Lung (tissue), 11 donors: ENCODE measurements at regions not wholly inside any gene's neighbourhood (a gene's known extent, or its start where the extent isn't known, plus 50 kb on each side); places are given as distances from the start of the nearest gene placed in this dataset.
A peak's percentile ranks its signal among the peaks of the same experiment; 100 is the strongest.

Experiments
- ATAC-seq: fragments of 200-7000 bp; cut with Tn5 transposase; one replicate; pipeline ENCODE4 v1.9.1; 2020; ENCODE audit warnings: moderate number of reproducible peaks; ENCODE audit not compliant: insufficient read depth, low FRiP score
- DNase-seq, 3 donors: peaks; one replicate each; pipeline ENCODE4 v3.0.0-alpha.2; 2013 to 2017
- H3K27ac ChIP-seq, 2 donors: one replicate each; pipeline ENCODE4 v1.5.1; 2013; ENCODE audit warnings: mild to moderate bottlenecking in 2 of 2, moderate library complexity in 2 of 2, control low read depth in 1 of 2, inconsistent platforms in 1 of 2, low read depth in 1 of 2, low read length in 1 of 2
- H3K27me3 ChIP-seq, 3 donors: one replicate each; pipeline ENCODE4 v1.5.1; 2013; ENCODE audit warnings: low read length in 2 of 3; ENCODE audit not compliant: control insufficient read depth in 3 of 3, insufficient read depth in 3 of 3
- H3K36me3 ChIP-seq, 4 donors: one replicate each; pipeline ENCODE4 v1.5.1; 2013; ENCODE audit warnings: low read length in 4 of 4, mild to moderate bottlenecking in 1 of 4, moderate library complexity in 1 of 4; ENCODE audit not compliant: control insufficient read depth in 4 of 4, insufficient read depth in 4 of 4
- H3K4me1 ChIP-seq, 5 donors: one replicate each; pipeline ENCODE4 v1.5.1; 2013; ENCODE audit warnings: low read length in 5 of 5, mild to moderate bottlenecking in 2 of 5, moderate library complexity in 1 of 5; ENCODE audit not compliant: control insufficient read depth in 5 of 5, insufficient read depth in 5 of 5
- H3K4me3 ChIP-seq: one replicate; pipeline ENCODE4 v1.5.1; 2013; ENCODE audit warnings: mild to moderate bottlenecking, control low read depth, moderate library complexity
- H3K9ac ChIP-seq, 2 donors: one replicate each; pipeline ENCODE4 v1.5.1; 2013; ENCODE audit warnings: low read length in 2 of 2, control low read depth in 1 of 2; ENCODE audit not compliant: insufficient read depth in 1 of 2
- H3K9me3 ChIP-seq, 4 donors: one replicate each; pipeline ENCODE4 v1.5.1; 2013; ENCODE audit warnings: low read length in 3 of 4, mild to moderate bottlenecking in 1 of 4, moderate library complexity in 1 of 4; ENCODE audit not compliant: control insufficient read depth in 4 of 4, insufficient read depth in 3 of 4
- CTCF ChIP-seq: IDR thresholded peaks from 2 replicates; pipeline ENCODE4 v1.5.1; 2012; ENCODE audit warnings: mild to moderate bottlenecking; ENCODE audit errors: control extremely low read depth, extremely low read depth
- whole genome bisulfite sequencing, 2 donors: extraction: QIAGEN DNeasy Blood & Tissue Kit; methylation state at CpG; one replicate each; pipeline ENCODE4 v1.1.7; 2013; 5-methylcytosine and 5-hydroxymethylcytosine counted together
- donor health status: control.
- donor health status: control.
- donor health status: Bipolar disorder and iron deficiency.
- donor health status: healthy.
- donor health status: DM: yes; HTN: yes; CAD: no.

- H3K27me3 ChIP-seq: no peaks in the 10 kb centered on the region
- H3K4me1 ChIP-seq: peaks cover 0 to 4% (median 0%) of the 10 kb centered on the region in 5 donors
- H3K27ac ChIP-seq: no peak overlapping the region
- H3K36me3 ChIP-seq: no peaks in the 10 kb centered on the region
- TF ChIP-seq CTCF: no peak
- ATAC-seq (no peak), DNase-seq (no peak)
- no peak overlapping the region for H3K9ac ChIP-seq
- H3K4me3 ChIP-seq: no peak overlapping the region
- H3K9me3 ChIP-seq: peaks cover 0 to 1% (median 0%) of the 10 kb centered on the region in 4 donors
- 75 to 82% methylated on average over 3 of the region's 3 CpGs for WGBS, 2 donors
These were observed 104.8 kb upstream of the NUDT7 start for GRCh38 chr16:77617553-77617952.

DNA sequence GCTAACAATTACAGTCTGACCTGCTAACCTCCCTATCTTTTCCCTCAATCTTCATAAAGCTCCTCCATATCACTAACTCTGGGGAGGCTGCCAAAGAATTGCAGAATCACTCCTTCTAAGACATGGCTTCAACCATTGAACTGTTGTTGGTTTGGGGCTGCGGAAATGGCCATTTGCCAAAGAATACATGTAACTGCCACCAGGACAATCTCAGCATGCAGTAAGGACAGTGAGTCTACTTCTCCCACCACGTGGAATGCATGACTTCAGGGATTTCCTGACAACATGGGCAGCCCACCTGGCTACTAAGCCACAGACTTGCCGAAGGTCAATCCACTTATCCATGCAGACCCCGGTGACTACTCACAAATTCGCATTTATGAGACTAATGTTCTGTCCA is 104.3 kb upstream of the NUDT7 start:
- Histone ChIP-seq H3K9me3 (peaks cover 0 to 1% (median 0%) of the 10 kb centered on the region in 4 donors), H3K9ac (no peak overlapping the region), H3K27ac (no peak overlapping the region), H3K4me3 (no peak overlapping the region), H3K36me3 (no peaks in the 10 kb centered on the region), H3K27me3 (no peaks in the 10 kb centered on the region), H3K4me1 (peaks cover 0 to 4% (median 0%) of the 10 kb centered on the region in 5 donors)
- ATAC-seq: no peak
- no peak for TF ChIP-seq CTCF
- 75 to 80% methylated on average over 5 of the region's 5 CpGs for WGBS, 2 donors
- DNase-seq: peak in 2 of 3 donors; percentile 18 to 40

GRCh38 chr16:77618951-77619350 is 103.4 kb upstream of the NUDT7 start:
- ATAC-seq (no peak), DNase-seq (no peak)
- Histone ChIP-seq H3K36me3 (no peaks in the 10 kb centered on the region), H3K27me3 (no peaks in the 10 kb centered on the region), H3K9me3 (peaks cover 0 to 1% (median 0%) of the 10 kb centered on the region in 4 donors), H3K9ac (no peak overlapping the region), H3K27ac (no peak overlapping the region), H3K4me1 (peaks cover 0 to 4% (median 0%) of the 10 kb centered on the region in 5 donors), H3K4me3 (no peak overlapping the region)
- no peak for TF ChIP-seq CTCF
- WGBS, 2 donors: 74 to 81% methylated on average over 5 of the region's 5 CpGs

- H3K9me3 ChIP-seq: peaks cover 0 to 4% (median 0%) of the 10 kb centered on the region in 4 donors
- TF ChIP-seq CTCF: no peak
- WGBS, 2 donors: 85 to 88% methylated on average over 9 of the region's 9 CpGs
- no peaks in the 10 kb centered on the region for H3K27me3 ChIP-seq
- H3K4me3 ChIP-seq: no peak overlapping the region
- H3K36me3 ChIP-seq: no peaks in the 10 kb centered on the region
- DNase-seq (no peak), ATAC-seq (no peak)
- H3K27ac ChIP-seq: no peak overlapping the region
- H3K9ac ChIP-seq: no peak overlapping the region
- H3K4me1 ChIP-seq: no peaks in the 10 kb centered on the region
These were observed 98.2 kb upstream of the NUDT7 start for GRCh38 chr16:77624085-77624484.
